Stimulated activated naive CD4-positive, alpha-beta T cell treated with Interleukin-2 at 50 U/mL for 16 hours (primary cell): ENCODE measurements at regions not wholly inside any gene's neighbourhood (a gene's known extent, or its start where the extent isn't known, plus 50 kb on each side); places are given as distances from the start of the nearest gene placed in this dataset.
"Not testable (repeated sequence)": the region's sequence is repeated elsewhere in the genome, so short reads cannot be mapped to it uniquely, and the experiment has no call there.

ENCODE experiments used
- DNase-seq: peaks from one replicate; lab custom pipeline; 2025; lab: John Stamatoyannopoulos, UW

DNA sequence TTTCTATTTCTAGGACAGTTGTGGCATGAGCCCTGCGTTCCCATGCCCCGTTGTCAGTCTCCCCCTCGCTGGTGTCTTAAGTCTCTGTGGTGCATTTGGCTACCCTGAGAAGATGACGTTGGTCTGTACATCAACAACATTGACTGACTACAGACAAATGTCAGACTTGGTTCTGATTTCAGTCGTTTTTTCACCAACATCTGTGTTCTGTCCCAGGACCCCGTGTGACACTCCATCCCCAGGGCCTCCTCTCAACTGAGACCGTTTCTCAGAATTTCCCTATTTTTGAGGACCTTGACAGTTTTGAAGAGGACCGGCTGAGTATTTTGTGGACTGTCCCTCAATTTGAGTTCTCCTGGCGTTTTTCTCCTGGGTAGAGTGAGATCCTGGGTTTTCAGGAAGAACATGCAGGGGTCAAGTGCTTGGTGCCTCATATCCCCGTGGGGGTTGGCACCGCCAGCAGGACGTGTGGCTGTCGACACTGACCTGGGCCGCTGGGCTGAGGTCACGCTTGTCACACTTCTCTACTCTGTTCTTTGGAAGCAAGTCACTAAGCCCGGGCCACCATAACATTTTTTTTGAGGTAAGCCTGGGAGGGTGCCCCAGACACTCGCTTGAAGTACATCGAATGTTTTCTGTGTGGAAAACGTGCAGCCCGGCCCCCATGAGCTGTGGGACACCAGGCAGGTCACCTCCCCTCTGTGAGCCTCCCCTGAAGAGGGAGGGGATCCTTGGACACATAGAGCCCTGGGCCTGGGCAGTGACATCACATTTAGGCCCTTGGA, 114.4 kb upstream of the ZNF469 start:
- DNase-seq = not testable (repeated sequence)

DNA sequence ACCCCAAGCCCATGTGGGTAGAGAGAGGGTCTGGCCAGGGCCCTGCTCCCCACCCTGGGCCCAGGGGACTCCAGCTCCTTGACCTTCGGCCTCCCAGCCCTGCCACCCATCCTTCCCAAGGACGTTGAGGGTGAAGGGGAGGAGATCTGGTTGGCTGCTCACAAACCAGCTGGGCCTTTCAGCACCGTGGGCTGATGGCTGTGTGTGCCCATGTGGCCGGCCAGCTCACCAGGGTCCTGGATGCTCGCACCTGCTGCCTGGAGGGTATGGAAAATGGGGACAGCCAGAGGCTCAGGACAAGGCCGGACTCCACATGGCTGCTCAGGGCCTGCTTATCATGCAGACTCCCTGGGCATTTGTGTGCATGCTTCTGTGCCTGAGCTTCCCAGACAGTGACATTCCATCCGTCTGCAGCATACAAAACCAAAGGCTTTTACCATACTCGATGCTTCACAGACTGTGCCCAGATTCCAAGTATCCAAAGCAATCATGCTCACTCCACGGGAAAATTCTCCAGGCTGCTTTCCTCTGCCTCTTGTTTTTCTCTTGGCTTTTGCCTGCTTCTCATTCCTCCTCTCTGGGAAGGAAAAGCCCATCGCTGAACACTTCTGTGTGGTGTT, 112.5 kb upstream of the ZNF469 start:
- not testable (repeated sequence) for DNase-seq

DNA sequence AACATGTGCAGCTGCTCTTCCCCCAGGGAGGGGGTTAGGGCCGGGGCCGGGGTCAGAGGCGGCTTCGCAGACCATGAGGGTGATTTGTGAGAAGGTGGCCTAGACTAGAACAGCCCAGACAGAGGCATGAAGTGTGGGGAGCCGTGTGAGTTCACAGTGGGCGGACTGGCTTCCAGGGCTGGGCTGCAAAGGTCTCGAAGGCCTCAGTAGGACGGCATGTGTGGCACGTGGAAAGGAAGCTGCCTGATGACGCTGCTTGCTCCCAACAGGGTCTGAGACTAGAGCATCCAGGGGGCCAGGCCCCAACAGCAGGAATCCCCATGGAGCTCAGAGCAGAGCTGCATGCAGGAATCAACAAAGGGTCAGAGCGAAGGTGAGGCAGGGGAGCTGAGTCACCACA, 111.5 kb upstream of the ZNF469 start:
- not testable (repeated sequence) for DNase-seq

- not testable (repeated sequence) for DNase-seq
Measured at GRCh38 chr16:88271776-88272175, 111.0 kb upstream of the ZNF469 start.

- DNase-seq = not testable (repeated sequence)
Measured at GRCh38 chr16:88272437-88272836, 110.3 kb upstream of the ZNF469 start.

- not testable (repeated sequence) for DNase-seq
Measured at GRCh38 chr16:88274126-88274750, 108.5 kb upstream of the ZNF469 start.

DNA sequence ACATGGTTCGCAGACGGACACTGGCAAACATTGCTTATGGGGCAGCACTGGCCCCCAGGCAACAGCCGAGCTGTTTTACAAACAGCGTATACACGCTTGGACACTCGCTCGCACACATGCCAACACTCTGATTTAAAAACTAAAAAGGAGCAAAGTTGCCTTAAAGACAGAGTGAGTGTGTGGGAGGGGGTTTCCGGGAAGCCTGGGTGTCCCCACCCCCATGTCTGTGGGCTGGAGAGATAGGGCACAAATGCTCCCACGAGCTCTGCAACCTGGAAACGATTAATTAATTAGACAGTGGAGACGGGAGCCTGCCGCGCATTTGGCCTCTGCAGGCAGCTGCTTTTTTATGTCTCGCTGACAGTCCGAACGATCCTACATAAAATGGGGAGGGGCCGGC, 107.9 kb upstream of the ZNF469 start:
- no peak for DNase-seq

DNA sequence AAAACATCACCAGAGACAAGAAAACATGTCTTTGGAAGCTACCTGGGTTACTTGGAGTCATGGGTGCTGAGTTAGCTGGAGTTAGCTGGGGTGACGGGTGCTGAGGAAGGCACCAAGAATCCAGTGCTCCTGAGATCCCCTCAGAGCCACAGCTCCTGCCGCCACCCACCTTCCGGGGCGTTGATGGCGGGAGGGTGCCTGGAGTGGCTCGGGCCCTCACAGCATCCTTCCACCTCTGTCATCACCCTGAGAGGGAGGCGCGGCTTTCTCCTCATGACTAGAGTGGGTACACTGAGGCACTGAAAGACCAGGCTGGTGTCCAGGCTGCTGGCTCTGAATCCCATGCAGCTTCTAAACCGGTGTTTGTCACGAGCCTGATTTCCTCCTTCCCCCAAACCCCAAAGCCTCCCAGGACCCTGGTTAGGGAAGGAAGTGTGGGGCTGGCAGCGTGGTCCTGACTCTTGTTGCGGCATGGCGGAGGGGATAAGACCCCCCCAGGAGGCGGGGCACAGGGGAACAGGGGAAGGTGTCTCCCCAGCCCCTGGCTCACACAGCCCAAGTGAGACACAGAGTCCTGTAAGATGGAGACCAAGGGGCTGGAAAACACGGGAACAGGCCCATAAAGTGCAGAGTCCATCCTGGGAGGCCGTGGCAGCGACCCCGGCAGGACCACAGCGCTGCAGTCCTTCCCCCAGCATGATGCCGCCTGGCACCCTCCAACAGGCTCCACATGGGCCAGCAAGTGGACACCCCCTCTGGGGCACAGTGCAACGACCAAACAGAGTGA, 107.2 kb upstream of the ZNF469 start:
- DNase-seq = not testable (repeated sequence)

DNA sequence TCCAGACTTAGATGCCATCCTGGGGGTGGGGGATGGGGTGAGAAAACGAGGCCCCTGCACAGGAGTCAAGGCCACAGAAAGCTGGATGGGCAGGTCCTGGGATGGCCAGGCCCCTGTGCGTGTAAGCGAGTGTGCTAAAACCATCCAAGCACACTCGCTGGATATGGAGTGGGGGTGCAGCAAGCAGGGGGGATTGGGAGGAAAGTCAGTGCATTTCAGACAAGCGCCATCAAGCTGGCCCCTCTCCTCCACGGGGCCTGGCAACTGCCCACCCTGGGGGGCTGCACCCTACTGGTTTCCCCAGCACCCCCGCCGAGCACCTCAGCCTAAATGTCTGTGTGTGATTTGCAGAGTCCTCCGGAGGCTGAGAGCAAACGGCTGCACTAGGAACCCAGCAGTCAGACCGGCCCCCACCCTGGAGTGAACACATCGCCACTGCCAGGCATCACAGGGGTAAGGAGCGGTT, 106.6 kb upstream of the ZNF469 start:
- not testable (repeated sequence) for DNase-seq

GRCh38 chr16:88276591-88276990, 106.2 kb upstream of the ZNF469 start:
- no peak for DNase-seq

- DNase-seq = no peak
Measured at GRCh38 chr16:88279998-88280397, 102.8 kb upstream of the ZNF469 start.

- no peak for DNase-seq
Measured at GRCh38 chr16:88281858-88282563, 100.7 kb upstream of the ZNF469 start.

DNA sequence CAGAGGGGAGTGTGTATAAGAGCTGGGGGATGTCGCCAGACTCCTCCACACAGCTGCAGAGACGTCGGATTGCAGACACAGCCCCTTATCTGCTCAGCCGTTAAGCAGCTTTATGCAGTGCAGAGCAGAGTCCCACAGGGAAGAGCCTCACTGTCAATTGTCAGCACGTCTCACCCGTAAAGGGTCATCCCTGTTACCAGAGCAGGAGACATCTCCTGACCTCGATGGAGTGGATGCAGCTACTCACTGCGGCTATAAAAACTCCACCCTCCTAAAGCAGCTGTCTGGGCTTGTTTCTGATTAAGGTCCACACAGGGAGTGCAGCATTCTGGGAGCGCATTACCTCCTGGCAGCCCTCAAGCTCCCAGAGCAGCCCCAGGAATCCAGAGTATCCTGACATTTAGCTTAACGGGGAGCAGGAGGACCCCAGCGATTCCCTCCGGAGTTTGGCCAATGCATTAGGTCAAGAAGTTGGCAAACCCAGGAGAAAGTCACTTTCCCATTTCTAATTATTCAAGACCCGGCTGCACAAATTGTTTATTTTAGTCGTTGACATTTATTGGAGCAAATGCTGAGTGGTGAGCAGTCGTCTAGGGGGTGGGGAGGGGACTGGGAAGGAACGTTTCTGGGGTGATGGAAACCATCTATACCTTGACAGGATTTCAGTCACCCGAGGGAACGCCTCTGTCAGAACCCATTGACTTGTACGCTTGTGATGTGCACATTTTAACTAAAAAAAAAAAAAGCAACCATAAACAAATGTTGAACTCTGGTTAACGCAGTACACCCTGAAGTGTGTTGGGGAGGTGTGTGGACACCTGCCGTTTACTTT, 100.0 kb upstream of the ZNF469 start:
- DNase-seq = no peak

- DNase-seq = no peak
Measured at GRCh38 chr16:88283596-88283995, 99.2 kb upstream of the ZNF469 start.

DNA sequence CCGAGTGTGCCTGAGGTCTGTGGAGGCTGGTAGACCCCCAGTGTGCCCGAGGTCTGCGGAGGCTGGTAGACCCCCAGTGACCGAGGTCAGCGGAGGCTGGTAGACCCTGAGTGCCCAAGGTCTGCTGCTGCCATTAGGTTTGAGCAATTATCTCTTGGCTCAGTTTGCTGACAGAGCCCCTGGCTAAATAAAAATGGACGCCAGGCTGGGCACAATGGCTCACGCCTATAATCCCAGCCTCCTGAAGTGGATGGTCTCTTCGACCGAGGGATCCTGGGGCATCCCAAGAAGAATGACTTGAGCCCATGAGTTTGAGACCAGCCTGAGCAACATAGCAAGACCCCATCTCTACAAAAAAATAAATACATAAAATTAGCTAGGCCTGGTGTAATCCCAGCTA, 98.7 kb upstream of the ZNF469 start:
- DNase-seq = no peak

GRCh38 chr16:88284626-88285513, 97.9 kb upstream of the ZNF469 start:
- no peak for DNase-seq

- no peak for DNase-seq
Measured at GRCh38 chr16:88285514-88285822, 97.3 kb upstream of the ZNF469 start.

DNA sequence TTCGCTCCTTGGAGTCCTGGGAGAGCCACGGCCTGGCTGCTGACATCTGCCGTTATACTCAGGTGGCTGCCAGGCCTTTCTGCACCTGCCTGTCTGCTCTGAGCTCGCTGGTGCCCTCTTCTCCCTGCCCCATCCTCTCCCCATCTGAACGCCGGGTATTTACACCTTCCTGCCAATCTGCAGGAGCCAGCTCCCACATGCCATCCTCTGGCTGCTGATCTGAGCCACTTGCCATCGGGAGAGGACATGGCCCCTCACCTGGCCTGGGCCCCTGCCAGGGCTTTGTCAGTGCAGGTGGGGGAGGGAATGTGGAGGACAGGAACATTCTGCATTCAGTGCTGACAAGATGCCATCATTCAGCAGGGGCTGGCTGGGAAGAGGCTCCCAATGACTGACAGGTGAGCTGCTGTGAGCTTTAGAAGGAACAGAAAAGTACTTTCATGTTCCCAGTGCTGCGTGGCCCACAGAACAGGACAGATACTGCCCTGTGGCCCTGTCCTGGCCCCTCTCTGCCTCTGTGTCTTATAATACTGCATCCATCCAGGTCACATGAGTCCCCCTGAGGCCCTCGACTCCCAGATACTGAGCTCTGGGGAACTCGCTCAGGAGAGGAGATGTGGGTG, 96.3 kb upstream of the ZNF469 start:
- DNase-seq = no peak

DNA sequence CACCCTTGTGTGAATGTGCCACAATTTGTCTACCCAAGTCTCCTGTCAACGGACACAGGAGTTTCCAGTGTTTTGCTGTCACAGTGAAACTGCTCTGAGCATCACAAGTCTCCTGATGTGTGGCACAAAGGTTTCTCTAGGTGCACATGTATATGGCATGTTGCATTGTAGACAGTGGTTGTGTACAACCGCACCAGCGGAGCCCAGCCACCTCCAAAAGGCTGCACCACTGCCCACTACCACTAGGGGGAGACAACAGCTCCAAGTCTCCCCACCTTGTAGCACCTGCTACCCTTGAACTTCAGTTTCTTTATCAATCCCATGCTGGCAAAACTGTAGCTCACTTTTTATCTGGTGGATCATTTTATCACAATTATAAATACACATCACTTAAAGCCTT, 95.5 kb upstream of the ZNF469 start:
- DNase-seq = no peak
